Head of caudate nucleus (tissue), 42 donors: ENCODE measurements at regions not wholly inside any gene's neighbourhood (a gene's known extent, or its start where the extent isn't known, plus 50 kb on each side); places are given as distances from the start of the nearest gene placed in this dataset.
"Not testable (repeated sequence)": the region's sequence is repeated elsewhere in the genome, so short reads cannot be mapped to it uniquely, and the experiment has no call there.

Experiments used
- DNase-seq, 42 donors: peaks; one replicate each; pipeline versions ENCODE4 v3.0.0 to v3.0.0-alpha.2; 2020 to 2021; ENCODE audit warnings: mixed read lengths in 7 of 42
- intact Hi-C: fragments of 100-400 bp; cut with DNase I; formaldehyde crosslinking; loops from one replicate; pipeline ENCODE4 v1.15.0; 2022

DNA sequence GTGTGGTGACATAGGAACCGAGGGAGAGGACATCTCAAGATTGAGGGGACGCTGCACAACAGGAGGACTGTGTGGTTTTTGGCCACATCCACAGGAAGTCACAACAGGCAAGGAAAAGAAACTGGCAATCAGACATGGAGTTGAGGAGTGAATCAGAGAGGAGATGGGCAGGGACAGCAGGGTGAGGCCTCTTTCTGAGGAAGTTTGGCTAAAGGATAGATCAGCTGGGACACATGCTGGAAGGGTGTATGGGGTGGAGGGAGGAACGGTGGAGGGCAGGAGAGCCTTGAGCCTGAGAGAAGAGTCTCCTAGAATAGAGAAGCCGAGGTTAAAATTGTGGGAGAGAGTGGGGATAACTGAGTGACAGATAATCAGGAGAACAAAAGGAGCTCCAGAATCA is 75.1 kb upstream of the CIDEA start:
- intact Hi-C loops, DNase-seq: not testable (repeated sequence)

DNA sequence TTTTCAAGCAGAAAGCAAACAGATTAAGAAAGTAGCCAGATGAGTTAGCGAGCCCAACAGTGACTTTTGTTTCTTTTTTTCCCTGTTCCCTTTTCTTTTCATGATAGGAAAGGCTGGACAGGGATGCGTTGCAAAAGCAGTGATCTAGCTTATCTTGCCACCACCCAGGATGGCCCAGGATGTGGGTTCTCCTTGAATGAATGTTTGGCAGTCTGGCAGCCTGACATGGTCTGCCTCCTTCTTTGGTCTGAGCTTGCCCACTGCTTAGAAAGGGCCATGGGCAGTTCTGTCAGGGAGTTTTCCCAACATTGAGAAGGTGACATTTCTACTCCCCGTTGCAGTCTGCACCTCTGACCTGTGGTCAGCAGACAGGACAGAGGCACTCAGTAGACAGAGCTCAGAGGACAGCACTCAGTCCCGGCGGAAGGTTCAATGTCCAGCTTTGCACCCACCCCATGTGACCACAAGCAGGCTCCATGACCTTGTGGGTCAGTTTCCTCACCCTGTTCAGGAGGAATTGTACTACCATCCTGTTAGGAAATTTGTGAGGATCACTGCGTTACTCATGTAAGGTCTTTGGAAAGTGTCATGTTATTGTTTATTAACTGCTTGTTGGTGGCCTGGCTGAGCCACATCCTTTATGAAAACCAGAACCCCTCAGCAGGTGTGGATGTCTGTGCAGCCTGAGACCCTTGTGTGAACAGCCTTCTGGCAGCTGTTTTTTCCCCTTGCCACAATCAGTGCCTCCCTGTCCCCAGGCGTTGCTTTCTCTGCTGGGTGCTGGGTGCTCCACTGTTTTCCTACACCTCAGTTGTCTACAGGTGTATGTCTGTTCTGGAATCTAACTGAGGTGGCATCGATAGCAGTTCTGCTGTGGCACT is 74.2 kb upstream of the CIDEA start:
- intact Hi-C loops, result not testable (repeated sequence)

DNA sequence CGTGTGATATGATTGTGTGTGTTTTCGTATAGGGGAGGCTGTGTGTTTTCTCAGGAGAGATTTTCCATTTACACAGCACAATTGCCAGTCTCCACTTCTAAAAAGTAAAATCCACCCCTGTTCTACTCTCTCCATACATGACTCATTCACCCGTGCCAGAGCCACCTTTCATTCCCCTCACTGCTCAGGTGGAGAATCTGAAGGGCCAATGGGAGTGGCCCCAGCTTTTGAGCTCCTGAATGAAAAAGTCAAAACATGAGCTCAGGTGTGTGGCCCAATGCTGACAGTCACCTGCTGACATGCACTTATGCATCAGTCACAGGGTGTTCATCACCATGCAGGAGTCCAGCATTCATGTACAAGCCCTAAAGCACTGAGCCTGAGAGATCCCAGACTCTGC is 55.4 kb upstream of the CIDEA start:
- DNase-seq, intact Hi-C loops: not testable (repeated sequence)

More for the DNA sequence above, 74.2 kb upstream of the CIDEA start:
- DNase-seq, result not testable (repeated sequence)

DNA sequence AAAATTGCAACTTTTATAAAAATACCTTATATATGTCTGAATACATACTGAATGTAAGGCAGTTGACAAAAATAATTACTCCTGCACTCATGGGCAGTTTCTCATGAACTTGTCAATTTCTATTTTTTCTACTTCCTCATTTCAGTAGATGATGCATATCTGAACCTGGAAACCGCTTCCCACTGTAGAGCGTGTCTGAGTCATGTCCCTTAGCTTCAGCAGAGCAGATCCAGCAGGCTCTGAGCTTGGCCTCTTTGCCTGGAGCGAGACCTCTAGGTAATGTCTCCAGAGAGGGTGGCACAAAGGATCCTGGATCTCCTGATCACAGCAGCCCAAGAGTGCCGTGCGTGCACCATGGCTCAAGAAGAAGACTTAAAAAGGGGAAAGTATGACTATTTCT is 54.0 kb upstream of the CIDEA start:
- intact Hi-C loops, result not testable (repeated sequence)
- peak in 2 of 42 donors; percentile 1 to 18 for DNase-seq
